ENCODE measurements at regions not wholly inside any gene's neighbourhood (a gene's known extent, or its start where the extent isn't known, plus 50 kb on each side); places are given as distances from the start of the nearest gene placed in this dataset.

GRCh38 chr12:127421614-127422013 is 845.4 kb upstream of the TMEM132C start:
- TF ChIP-seq, protein P1, sequence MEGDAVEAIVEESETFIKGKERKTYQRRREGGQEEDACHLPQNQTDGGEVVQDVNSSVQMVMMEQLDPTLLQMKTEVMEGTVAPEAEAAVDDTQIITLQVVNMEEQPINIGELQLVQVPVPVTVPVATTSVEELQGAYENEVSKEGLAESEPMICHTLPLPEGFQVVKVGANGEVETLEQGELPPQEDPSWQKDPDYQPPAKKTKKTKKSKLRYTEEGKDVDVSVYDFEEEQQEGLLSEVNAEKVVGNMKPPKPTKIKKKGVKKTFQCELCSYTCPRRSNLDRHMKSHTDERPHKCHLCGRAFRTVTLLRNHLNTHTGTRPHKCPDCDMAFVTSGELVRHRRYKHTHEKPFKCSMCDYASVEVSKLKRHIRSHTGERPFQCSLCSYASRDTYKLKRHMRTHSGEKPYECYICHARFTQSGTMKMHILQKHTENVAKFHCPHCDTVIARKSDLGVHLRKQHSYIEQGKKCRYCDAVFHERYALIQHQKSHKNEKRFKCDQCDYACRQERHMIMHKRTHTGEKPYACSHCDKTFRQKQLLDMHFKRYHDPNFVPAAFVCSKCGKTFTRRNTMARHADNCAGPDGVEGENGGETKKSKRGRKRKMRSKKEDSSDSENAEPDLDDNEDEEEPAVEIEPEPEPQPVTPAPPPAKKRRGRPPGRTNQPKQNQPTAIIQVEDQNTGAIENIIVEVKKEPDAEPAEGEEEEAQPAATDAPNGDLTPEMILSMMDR (IDR thresholded peaks at IDR 0.05), result no peak
- TF ChIP-seq POLR2A (IDR thresholded peaks at IDR 0.05), result no peak
- TF ChIP-seq POLR2AphosphoS5 (IDR thresholded peaks at IDR 0.05), result no peak

All from prostate gland (tissue), 2 donors.